DOHH2 (cell line): ENCODE measurements at regions not wholly inside any gene's neighbourhood (a gene's known extent, or its start where the extent isn't known, plus 50 kb on each side); places are given as distances from the start of the nearest gene placed in this dataset.

Source experiments
- H3F3A ChIP-seq: fragments of 200-600 bp; sonication (generic), shearing (Covaris generic); 2 replicates; pipeline ENCODE4 v1.6.0; 2016; ENCODE audit warnings: antibody characterized with exemption, mild to moderate bottlenecking; ENCODE audit not compliant: control insufficient read depth, insufficient read depth
- H3K27ac ChIP-seq: fragments of 200-600 bp; sonication (generic); 2 replicates; pipeline ENCODE4 v1.5.1; 2014; ENCODE audit warnings: low read depth, mild to moderate bottlenecking, low read length, moderate library complexity
- H3K27me3 ChIP-seq: fragments of 200-600 bp; sonication (generic); 2 replicates; pipeline ENCODE4 v1.6.1; 2014; ENCODE audit warnings: mild to moderate bottlenecking, low read length, mixed read lengths; ENCODE audit not compliant: control insufficient read depth
- H3K36me3 ChIP-seq: fragments of 200-600 bp; sonication (generic); 2 replicates; pipeline ENCODE4 v1.6.1; 2014; ENCODE audit warnings: mild to moderate bottlenecking, low read length, moderate library complexity, mixed read lengths; ENCODE audit not compliant: control insufficient read depth
- H3K4me1 ChIP-seq: fragments of 200-600 bp; sonication (generic); 2 replicates; pipeline ENCODE4 v1.6.1; 2014; ENCODE audit warnings: mild to moderate bottlenecking, low read length, mixed read lengths; ENCODE audit not compliant: control insufficient read depth
- H3K4me2 ChIP-seq: fragments of 200-600 bp; sonication (generic); 2 replicates; pipeline ENCODE4 v1.6.0; 2014; ENCODE audit warnings: mild to moderate bottlenecking, low read length, moderate library complexity
- H3K4me3 ChIP-seq: fragments of 200-600 bp; sonication (generic); 2 replicates; pipeline ENCODE4 v1.5.1; 2014; ENCODE audit warnings: mild to moderate bottlenecking, low read length, mixed read lengths
- H3K79me2 ChIP-seq: fragments of 200-600 bp; sonication (generic); 2 replicates; pipeline ENCODE4 v1.6.1; 2014; ENCODE audit warnings: mild to moderate bottlenecking, low read length, mixed read lengths; ENCODE audit not compliant: control insufficient read depth
- H3K9me2 ChIP-seq: fragments of 200-600 bp; sonication (generic); replicated peaks from 2 replicates; pipeline ENCODE4 v1.6.1; 2014; ENCODE audit warnings: mild to moderate bottlenecking, low read length, mixed read lengths; ENCODE audit not compliant: control insufficient read depth
- H3K9me3 ChIP-seq: fragments of 200-600 bp; sonication (generic); 2 replicates; pipeline ENCODE4 v1.6.1; 2014; ENCODE audit warnings: antibody characterized with exemption, low read length, mixed read lengths; ENCODE audit not compliant: control insufficient read depth, insufficient read depth
- H4K20me1 ChIP-seq: fragments of 200-600 bp; sonication (generic); 2 replicates; pipeline ENCODE4 v1.6.0; 2014; ENCODE audit warnings: low read depth, mild to moderate bottlenecking, antibody characterized with exemption, low read length, moderate library complexity; ENCODE audit not compliant: control insufficient read depth, insufficient read depth
- CTCF ChIP-seq: fragments of 200-600 bp; sonication (generic); IDR thresholded peaks from one replicate; pipeline ENCODE4 v1.5.1; 2014; ENCODE audit warnings: antibody characterized with exemption, mild to moderate bottlenecking, low read depth, low read length; ENCODE audit not compliant: poor library complexity, severe bottlenecking
- EZH2phosphoT487 ChIP-seq: fragments of 200-600 bp; sonication (generic); IDR thresholded peaks from 2 replicates; pipeline ENCODE4 v1.6.1; 2017; ENCODE audit warnings: borderline replicate concordance, mild to moderate bottlenecking, antibody characterized with exemption, low read length, moderate library complexity, mixed read lengths

GRCh38 chr2:176997074-176997791, 215.4 kb upstream of the HNRNPA3 start:
- no peaks in the 10 kb centered on the region for H4K20me1 ChIP-seq
- H3K27ac ChIP-seq, result no peak overlapping the region
- no peak overlapping the region for H3K4me2 ChIP-seq

GRCh38 chr2:176997792-176998169, 214.8 kb upstream of the HNRNPA3 start:
- Histone ChIP-seq H3K36me3 (no peaks in the 10 kb centered on the region), H3K9me3 (no peaks in the 10 kb centered on the region), H4K20me1 (no peaks in the 10 kb centered on the region), H3K79me2 (no peaks in the 10 kb centered on the region), H3K4me1 (no peaks in the 10 kb centered on the region), H3K9me2 (no peaks in the 10 kb centered on the region), H3K27me3 (peaks cover 4% of the 10 kb centered on the region; the same call in 1 of the 2 replicates), H3K27ac (no peak overlapping the region), H3F3A (no peaks in the 10 kb centered on the region), H3K4me2 (no peak overlapping the region), H3K4me3 (no peak overlapping the region)
- TF ChIP-seq CTCF (no peak), EZH2phosphoT487 (no peak)

More at GRCh38 chr2:176997074-176997791, 215.4 kb upstream of the HNRNPA3 start:
- no peaks in the 10 kb centered on the region for H3K36me3 ChIP-seq
- no peaks in the 10 kb centered on the region for H3K79me2 ChIP-seq
- H3K9me3 ChIP-seq, result no peaks in the 10 kb centered on the region
- no peaks in the 10 kb centered on the region for H3K9me2 ChIP-seq
- TF ChIP-seq EZH2phosphoT487, result no peak
- no peak for TF ChIP-seq CTCF
- H3K4me3 ChIP-seq, result no peak overlapping the region
- H3K27me3 ChIP-seq, result peaks cover 4% of the 10 kb centered on the region; the same call in 1 of the 2 replicates
- H3K4me1 ChIP-seq, result no peaks in the 10 kb centered on the region
- no peaks in the 10 kb centered on the region for H3F3A ChIP-seq

GRCh38 chr2:176999301-176999700, 213.3 kb upstream of the HNRNPA3 start:
- Histone ChIP-seq H4K20me1 (no peaks in the 10 kb centered on the region), H3F3A (no peaks in the 10 kb centered on the region), H3K27me3 (peaks cover 4% of the 10 kb centered on the region; the same call in 1 of the 2 replicates), H3K36me3 (no peaks in the 10 kb centered on the region), H3K9me3 (no peaks in the 10 kb centered on the region), H3K4me2 (no peak overlapping the region), H3K4me1 (no peaks in the 10 kb centered on the region), H3K4me3 (no peak overlapping the region), H3K79me2 (no peaks in the 10 kb centered on the region), H3K9me2 (no peaks in the 10 kb centered on the region; the same call in 1 of the 2 replicates), H3K27ac (no peak overlapping the region)
- TF ChIP-seq EZH2phosphoT487, result no peak
- no peak for TF ChIP-seq CTCF
